ENCODE measurements at regions not wholly inside any gene's neighbourhood (a gene's known extent, or its start where the extent isn't known, plus 50 kb on each side); places are given as distances from the start of the nearest gene placed in this dataset.

DNA sequence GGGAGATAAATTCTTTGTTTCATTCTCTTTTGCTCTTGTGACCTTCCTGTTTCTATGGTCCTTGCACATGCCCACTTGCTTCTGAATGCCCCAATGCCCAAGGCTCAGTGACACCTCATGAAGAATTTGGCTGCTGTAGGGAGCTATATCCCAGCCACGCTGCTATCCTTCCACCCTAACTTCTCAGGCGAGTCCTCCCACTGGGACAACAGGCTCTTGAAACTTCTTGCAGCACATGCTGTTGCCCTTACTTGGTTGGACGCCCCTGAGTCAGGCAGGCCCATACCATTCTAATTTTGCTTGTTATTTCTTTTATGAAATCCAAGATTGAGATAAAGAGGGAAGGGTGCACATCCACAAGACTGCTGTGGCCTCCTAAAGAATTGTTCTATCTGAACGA lies 57.6 kb upstream of the BLID start:
- no peaks in the 10 kb centered on the region for H3K4me1 ChIP-seq (ENCODE audit: control extremely low read depth in 1 of 4, control insufficient read depth in 4 of 4, insufficient read depth in 4 of 4, low read length in 3 of 4)
- H3K27me3 ChIP-seq (replicated peaks in 2 of 5; ENCODE audit: control insufficient read depth in 4 of 5, insufficient read depth in 5 of 5, low read length in 4 of 5): no peaks in the 10 kb centered on the region
- WGBS (ENCODE audit: insufficient coverage): 100% methylated on average over 1 of the region's 4 CpGs
- no peaks in the 10 kb centered on the region for H3K36me3 ChIP-seq (ENCODE audit: control insufficient read depth in 4 of 4, insufficient read depth in 4 of 4, low read length in 3 of 4)
- H3K9me3 ChIP-seq (ENCODE audit: control extremely low read depth in 1 of 5, control insufficient read depth in 4 of 5, insufficient read depth in 2 of 5, low read depth in 1 of 5, low read length in 4 of 5): no peaks in the 10 kb centered on the region
- H3K27ac ChIP-seq (ENCODE audit: insufficient read depth in 1 of 2, low read depth in 1 of 2, low read length in 2 of 2, poor library complexity in 1 of 2, severe bottlenecking in 2 of 2): no peak overlapping the region
- ChIA-PET CTCF (no interaction called here), POLR2A (interaction anchor here (0.7 kb wide), 1 partner anchor 64 kb away, joined by 3 read pairs; no protein-coding TSS in a partner anchor)
- no peak overlapping the region for H3K4me3 ChIP-seq (ENCODE audit: control insufficient read depth in 1 of 7, extremely low read depth in 1 of 7, insufficient read depth in 4 of 7, low read depth in 2 of 7, low read length in 6 of 7)
- DNase-seq: no peak

DNA sequence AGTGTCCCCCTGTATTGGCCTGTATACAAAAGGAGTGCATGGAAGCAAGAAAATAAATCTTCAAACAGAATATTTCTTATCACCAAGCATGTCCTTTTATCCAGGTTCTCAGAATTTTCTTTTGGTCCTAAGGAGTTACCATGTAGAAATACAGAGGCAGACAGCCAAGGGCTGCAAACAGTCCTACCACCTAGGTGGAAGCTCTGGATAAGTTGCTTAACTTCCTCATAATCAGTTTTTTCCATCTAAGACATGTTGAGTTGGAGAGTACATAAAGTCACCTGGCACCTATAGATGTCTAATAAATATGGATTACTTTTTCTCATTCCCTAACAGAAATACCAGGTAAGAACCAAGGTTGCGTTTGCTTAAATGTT lies 57.0 kb upstream of the BLID start:
- DNase-seq: no peak
- H3K4me1 ChIP-seq (ENCODE audit: control extremely low read depth in 1 of 4, control insufficient read depth in 4 of 4, insufficient read depth in 4 of 4, low read length in 3 of 4): no peaks in the 10 kb centered on the region
- no peaks in the 10 kb centered on the region for H3K27me3 ChIP-seq (replicated peaks in 2 of 5; ENCODE audit: control insufficient read depth in 4 of 5, insufficient read depth in 5 of 5, low read length in 4 of 5)
- H3K9me3 ChIP-seq (ENCODE audit: control extremely low read depth in 1 of 5, control insufficient read depth in 4 of 5, insufficient read depth in 2 of 5, low read depth in 1 of 5, low read length in 4 of 5): no peaks in the 10 kb centered on the region
- POLR2A ChIA-PET: no interaction called here
- WGBS (ENCODE audit: insufficient coverage): 100% methylated on average over 1 of the region's 1 CpG
- H3K36me3 ChIP-seq (ENCODE audit: control insufficient read depth in 4 of 4, insufficient read depth in 4 of 4, low read length in 3 of 4): no peaks in the 10 kb centered on the region
- H3K4me3 ChIP-seq (ENCODE audit: control insufficient read depth in 1 of 7, extremely low read depth in 1 of 7, insufficient read depth in 4 of 7, low read depth in 2 of 7, low read length in 6 of 7): no peak overlapping the region
- no peak overlapping the region for H3K27ac ChIP-seq (ENCODE audit: insufficient read depth in 1 of 2, low read depth in 1 of 2, low read length in 2 of 2, poor library complexity in 1 of 2, severe bottlenecking in 2 of 2)
- CTCF ChIA-PET: no interaction called here

DNA sequence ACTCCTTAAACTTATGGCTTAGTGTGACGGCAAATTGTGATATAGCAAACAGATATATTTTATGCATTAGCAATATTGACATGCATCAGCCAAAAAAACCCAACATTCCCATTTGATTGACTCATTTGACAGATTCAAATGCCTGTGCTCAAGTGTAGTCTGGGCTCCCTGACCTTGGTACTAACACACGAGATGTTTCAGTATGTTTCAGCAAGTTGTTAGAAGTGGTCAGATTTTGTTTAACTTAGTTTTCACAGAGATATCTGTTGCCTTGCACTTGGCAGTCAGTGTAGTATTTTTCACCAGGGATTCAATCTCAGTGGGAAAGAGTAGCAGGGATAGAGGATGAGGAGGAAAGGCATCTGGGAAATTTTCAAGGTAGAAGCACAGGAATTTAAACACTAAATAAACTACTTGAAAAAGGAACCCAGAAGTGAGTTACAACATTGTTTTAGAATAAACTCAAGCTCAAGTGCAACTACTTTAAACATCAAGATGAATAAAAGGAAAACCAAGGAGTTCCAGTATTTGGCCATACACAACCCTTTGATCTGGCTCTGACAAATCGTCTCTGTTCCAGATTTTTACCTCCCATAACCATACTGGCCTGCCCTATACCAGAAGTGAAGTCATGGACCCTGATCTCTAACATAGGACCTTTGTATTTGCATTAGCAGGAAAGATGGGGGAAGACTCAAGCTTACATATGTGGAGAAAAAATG lies 56.5 kb upstream of the BLID start:
- no peaks in the 10 kb centered on the region for H3K27me3 ChIP-seq (replicated peaks in 2 of 5; ENCODE audit: control insufficient read depth in 4 of 5, insufficient read depth in 5 of 5, low read length in 4 of 5)
- POLR2A ChIA-PET: no interaction called here
- CTCF ChIA-PET: no interaction called here
- DNase-seq: no peak
- H3K27ac ChIP-seq (ENCODE audit: insufficient read depth in 1 of 2, low read depth in 1 of 2, low read length in 2 of 2, poor library complexity in 1 of 2, severe bottlenecking in 2 of 2): no peak overlapping the region
- H3K36me3 ChIP-seq (ENCODE audit: control insufficient read depth in 4 of 4, insufficient read depth in 4 of 4, low read length in 3 of 4): no peaks in the 10 kb centered on the region
- H3K4me1 ChIP-seq (ENCODE audit: control extremely low read depth in 1 of 4, control insufficient read depth in 4 of 4, insufficient read depth in 4 of 4, low read length in 3 of 4): no peaks in the 10 kb centered on the region
- H3K4me3 ChIP-seq (ENCODE audit: control insufficient read depth in 1 of 7, extremely low read depth in 1 of 7, insufficient read depth in 4 of 7, low read depth in 2 of 7, low read length in 6 of 7): no peak overlapping the region
- 88% methylated on average over 1 of the region's 3 CpGs for WGBS (ENCODE audit: insufficient coverage)
- H3K9me3 ChIP-seq (ENCODE audit: control extremely low read depth in 1 of 5, control insufficient read depth in 4 of 5, insufficient read depth in 2 of 5, low read depth in 1 of 5, low read length in 4 of 5): no peaks in the 10 kb centered on the region

DNA sequence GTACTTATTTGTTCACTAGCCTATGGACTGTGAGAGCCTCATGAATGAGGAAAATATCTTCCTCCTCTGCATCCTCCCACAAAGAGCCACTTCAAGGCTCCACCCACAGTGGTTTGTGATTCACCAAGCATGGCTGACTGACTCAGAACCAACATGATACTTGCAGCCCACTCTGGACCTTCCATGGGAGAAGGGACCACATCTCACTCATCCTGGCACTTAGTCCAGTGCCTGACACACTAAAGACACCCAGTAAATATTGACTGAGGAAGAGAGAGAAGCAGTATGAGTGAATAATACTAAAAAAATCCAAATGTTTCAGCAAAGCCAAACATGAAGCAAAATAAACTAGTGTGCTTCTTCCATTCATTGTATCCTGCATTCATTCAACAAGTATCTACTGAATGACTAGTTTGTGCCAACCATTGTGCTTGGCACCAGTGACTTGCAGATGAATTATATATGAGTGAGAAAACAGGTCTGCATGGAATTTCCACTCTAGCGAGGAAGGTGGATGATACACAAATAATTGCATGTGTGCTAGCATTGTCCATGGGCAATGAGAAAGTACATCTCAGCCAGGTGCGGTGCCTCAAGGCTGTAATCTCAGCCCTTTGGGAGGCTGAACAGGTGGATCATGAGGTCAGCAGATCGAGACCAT lies 54.9 kb upstream of the BLID start:
- Histone ChIP-seq H3K27ac (ENCODE audit: insufficient read depth in 1 of 2, low read depth in 1 of 2, low read length in 2 of 2, poor library complexity in 1 of 2, severe bottlenecking in 2 of 2) (no peak overlapping the region), H3K4me1 (ENCODE audit: control extremely low read depth in 1 of 4, control insufficient read depth in 4 of 4, insufficient read depth in 4 of 4, low read length in 3 of 4) (no peaks in the 10 kb centered on the region), H3K9me3 (ENCODE audit: control extremely low read depth in 1 of 5, control insufficient read depth in 4 of 5, insufficient read depth in 2 of 5, low read depth in 1 of 5, low read length in 4 of 5) (no peaks in the 10 kb centered on the region), H3K27me3 (replicated peaks in 2 of 5; ENCODE audit: control insufficient read depth in 4 of 5, insufficient read depth in 5 of 5, low read length in 4 of 5) (no peaks in the 10 kb centered on the region), H3K4me3 (ENCODE audit: control insufficient read depth in 1 of 7, extremely low read depth in 1 of 7, insufficient read depth in 4 of 7, low read depth in 2 of 7, low read length in 6 of 7) (no peak overlapping the region), H3K36me3 (ENCODE audit: control insufficient read depth in 4 of 4, insufficient read depth in 4 of 4, low read length in 3 of 4) (no peaks in the 10 kb centered on the region)
- WGBS (ENCODE audit: insufficient coverage): 100% methylated on average over 1 of the region's 3 CpGs
- DNase-seq: no peak
- ChIA-PET POLR2A (no interaction called here), CTCF (no interaction called here)

DNA sequence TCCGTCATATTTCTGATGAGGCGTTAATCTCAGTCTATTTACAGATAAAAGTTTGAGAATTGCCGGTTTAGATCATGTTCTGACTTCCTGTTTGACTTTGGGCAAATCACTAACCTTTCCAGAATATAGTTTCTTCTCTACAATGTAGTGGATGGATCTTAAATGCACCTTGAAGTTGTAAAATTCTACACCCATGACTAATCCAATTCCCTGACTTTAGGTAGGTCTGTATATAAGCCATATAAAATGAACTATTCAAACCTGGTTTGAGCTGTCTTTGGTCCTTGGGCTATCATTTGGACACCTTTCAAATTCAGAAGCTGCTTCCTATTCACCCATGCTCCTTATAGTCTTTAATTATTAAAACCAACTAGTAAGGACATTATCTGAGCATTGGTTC lies 52.2 kb upstream of the BLID start:
- WGBS (ENCODE audit: insufficient coverage): 75% methylated on average over 1 of the region's 3 CpGs
- DNase-seq: no peak
- CTCF ChIA-PET: no interaction called here
- Histone ChIP-seq H3K4me1 (ENCODE audit: control extremely low read depth in 1 of 4, control insufficient read depth in 4 of 4, insufficient read depth in 4 of 4, low read length in 3 of 4) (no peaks in the 10 kb centered on the region), H3K27ac (ENCODE audit: insufficient read depth in 1 of 2, low read depth in 1 of 2, low read length in 2 of 2, poor library complexity in 1 of 2, severe bottlenecking in 2 of 2) (no peak overlapping the region), H3K9me3 (ENCODE audit: control extremely low read depth in 1 of 5, control insufficient read depth in 4 of 5, insufficient read depth in 2 of 5, low read depth in 1 of 5, low read length in 4 of 5) (no peaks in the 10 kb centered on the region), H3K27me3 (replicated peaks in 2 of 5; ENCODE audit: control insufficient read depth in 4 of 5, insufficient read depth in 5 of 5, low read length in 4 of 5) (no peaks in the 10 kb centered on the region), H3K36me3 (ENCODE audit: control insufficient read depth in 4 of 4, insufficient read depth in 4 of 4, low read length in 3 of 4) (no peaks in the 10 kb centered on the region), H3K4me3 (ENCODE audit: control insufficient read depth in 1 of 7, extremely low read depth in 1 of 7, insufficient read depth in 4 of 7, low read depth in 2 of 7, low read length in 6 of 7) (no peak overlapping the region)
- POLR2A ChIA-PET: no interaction called here

DNA sequence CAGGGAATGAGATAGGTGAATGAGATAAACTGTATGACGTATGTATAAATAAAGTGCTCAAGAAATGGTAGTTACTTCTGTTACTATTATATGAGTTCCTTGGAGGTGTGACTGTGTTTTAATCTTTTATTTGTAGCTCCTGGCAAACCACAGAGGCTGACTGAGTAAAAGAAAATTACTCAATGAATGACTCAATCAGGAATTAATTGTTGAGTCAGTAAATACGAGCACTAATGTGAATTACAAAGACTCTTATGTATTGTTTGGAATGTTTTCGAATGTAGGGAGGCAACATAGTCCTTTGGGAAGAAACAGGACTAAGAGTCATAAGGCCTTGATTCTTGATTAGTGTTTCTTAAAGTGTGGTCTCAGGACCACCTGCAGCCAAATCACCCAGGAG lies 51.1 kb upstream of the BLID start:
- Histone ChIP-seq H3K4me1 (ENCODE audit: control extremely low read depth in 1 of 4, control insufficient read depth in 4 of 4, insufficient read depth in 4 of 4, low read length in 3 of 4) (no peaks in the 10 kb centered on the region), H3K36me3 (ENCODE audit: control insufficient read depth in 4 of 4, insufficient read depth in 4 of 4, low read length in 3 of 4) (no peaks in the 10 kb centered on the region), H3K27ac (ENCODE audit: insufficient read depth in 1 of 2, low read depth in 1 of 2, low read length in 2 of 2, poor library complexity in 1 of 2, severe bottlenecking in 2 of 2) (no peak overlapping the region), H3K9me3 (ENCODE audit: control extremely low read depth in 1 of 5, control insufficient read depth in 4 of 5, insufficient read depth in 2 of 5, low read depth in 1 of 5, low read length in 4 of 5) (no peaks in the 10 kb centered on the region), H3K4me3 (ENCODE audit: control insufficient read depth in 1 of 7, extremely low read depth in 1 of 7, insufficient read depth in 4 of 7, low read depth in 2 of 7, low read length in 6 of 7) (no peak overlapping the region), H3K27me3 (replicated peaks in 2 of 5; ENCODE audit: control insufficient read depth in 4 of 5, insufficient read depth in 5 of 5, low read length in 4 of 5) (no peaks in the 10 kb centered on the region)
- 100% methylated on average over 1 of the region's 3 CpGs for WGBS (ENCODE audit: insufficient coverage)
- CTCF ChIA-PET: no interaction called here
- POLR2A ChIA-PET: no interaction called here
- DNase-seq: no peak

DNA sequence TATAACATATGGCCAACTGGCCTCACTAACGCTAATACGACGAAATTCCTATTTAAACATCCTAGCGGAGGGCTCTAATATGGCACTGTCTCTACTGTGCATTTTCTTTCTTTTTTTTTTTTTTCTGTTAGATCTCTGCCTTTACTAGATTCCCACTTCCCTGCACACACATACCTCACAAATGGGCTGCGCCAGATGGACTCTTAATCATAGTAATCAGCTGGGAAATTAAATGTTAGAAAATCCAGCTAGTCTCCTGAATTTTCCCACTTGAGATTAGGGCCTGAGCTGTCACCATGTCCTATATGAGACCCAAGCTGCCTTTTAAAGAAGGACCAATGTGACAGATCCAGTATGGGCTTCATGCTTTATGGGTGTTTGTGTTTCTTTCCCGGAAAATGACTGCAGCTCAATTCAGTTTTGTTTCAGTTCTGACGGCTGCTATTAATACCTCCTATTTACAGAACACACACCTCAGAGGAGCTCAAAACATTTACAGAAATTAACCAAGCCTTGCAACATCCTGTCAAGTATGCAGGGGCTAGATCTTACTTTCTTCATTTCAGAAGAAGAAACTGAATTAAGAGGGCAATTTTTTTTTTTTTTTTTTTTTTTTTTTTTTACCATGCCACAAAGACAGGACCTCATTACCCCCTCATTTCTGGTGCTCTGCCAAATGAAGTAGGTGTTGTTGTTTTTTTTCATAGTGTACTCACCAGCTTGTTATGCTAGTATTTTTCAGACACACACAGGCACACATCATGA lies 49.8 kb upstream of the BLID start:
- Histone ChIP-seq H3K4me1 (ENCODE audit: control extremely low read depth in 1 of 4, control insufficient read depth in 4 of 4, insufficient read depth in 4 of 4, low read length in 3 of 4) (no peaks in the 10 kb centered on the region), H3K36me3 (ENCODE audit: control insufficient read depth in 4 of 4, insufficient read depth in 4 of 4, low read length in 3 of 4) (no peaks in the 10 kb centered on the region), H3K9me3 (ENCODE audit: control extremely low read depth in 1 of 5, control insufficient read depth in 4 of 5, insufficient read depth in 2 of 5, low read depth in 1 of 5, low read length in 4 of 5) (no peaks in the 10 kb centered on the region), H3K27ac (ENCODE audit: insufficient read depth in 1 of 2, low read depth in 1 of 2, low read length in 2 of 2, poor library complexity in 1 of 2, severe bottlenecking in 2 of 2) (no peak overlapping the region), H3K4me3 (ENCODE audit: control insufficient read depth in 1 of 7, extremely low read depth in 1 of 7, insufficient read depth in 4 of 7, low read depth in 2 of 7, low read length in 6 of 7) (no peak overlapping the region), H3K27me3 (replicated peaks in 2 of 5; ENCODE audit: control insufficient read depth in 4 of 5, insufficient read depth in 5 of 5, low read length in 4 of 5) (no peaks in the 10 kb centered on the region)
- DNase-seq: no peak
- POLR2A ChIA-PET: no interaction called here
- CTCF ChIA-PET: no interaction called here
- 94% methylated on average over 5 of the region's 7 CpGs for WGBS (ENCODE audit: insufficient coverage)

Measured in common myeloid progenitor, CD34-positive (primary cell).